Epithelial cell of proximal tubule (primary cell): ENCODE measurements at regions not wholly inside any gene's neighbourhood (a gene's known extent, or its start where the extent isn't known, plus 50 kb on each side); places are given as distances from the start of the nearest gene placed in this dataset.

Experiments
- DNase-seq: peaks from one replicate; pipeline ENCODE4 v3.0.0-alpha.2; 2011; ENCODE audit warnings: low read depth
- H3K4me3 ChIP-seq: 2 replicates; pipeline ENCODE4 v1.5.1; 2011; ENCODE audit warnings: low read depth, mild to moderate bottlenecking, low read length
- CTCF ChIP-seq: conservative IDR thresholded peaks from 2 replicates; pipeline ENCODE4 v1.5.1; 2012; ENCODE audit warnings: low read depth, mild to moderate bottlenecking, low read length

- no peak for TF ChIP-seq CTCF
- H3K4me3 ChIP-seq: no peak overlapping the region
- DNase-seq: no peak
Observed at GRCh38 chr2:166676716-166677115, 182.7 kb upstream of the SCN7A start.

GRCh38 chr2:166675553-166675952 lies 181.5 kb upstream of the SCN7A start:
- no peak overlapping the region for H3K4me3 ChIP-seq
- DNase-seq: no peak
- no peak for TF ChIP-seq CTCF

GRCh38 chr2:166673986-166674385 lies 179.9 kb upstream of the SCN7A start:
- H3K4me3 ChIP-seq: no peak overlapping the region
- no peak for TF ChIP-seq CTCF
- no peak for DNase-seq

GRCh38 chr2:166671801-166672200 lies 177.8 kb upstream of the SCN7A start:
- H3K4me3 ChIP-seq: no peak overlapping the region
- no peak for DNase-seq
- TF ChIP-seq CTCF: no peak

- TF ChIP-seq CTCF: no peak
- no peak for DNase-seq
- H3K4me3 ChIP-seq: no peak overlapping the region
Observed at GRCh38 chr2:166671235-166671634, 177.2 kb upstream of the SCN7A start.

- DNase-seq: no peak
Observed at GRCh38 chr2:166665991-166666940, 172.2 kb upstream of the SCN7A start.

More at GRCh38 chr2:166665991-166666940, 172.2 kb upstream of the SCN7A start:
- H3K4me3 ChIP-seq: no peak overlapping the region
- no peak for TF ChIP-seq CTCF
